T-helper 2 cell treated with Interferon-gamma antibody and Interleukin-4, amounts not matched to agents 100 ng/mL and 5 ng/mL, for 36 hours (primary cell): ENCODE measurements at regions not wholly inside any gene's neighbourhood (a gene's known extent, or its start where the extent isn't known, plus 50 kb on each side); places are given as distances from the start of the nearest gene placed in this dataset.
"Not testable (repeated sequence)": the region's sequence is repeated elsewhere in the genome, so short reads cannot be mapped to it uniquely, and the experiment has no call there.

Experiments
- intact Hi-C: fragments of 100-400 bp; cut with micrococcal nuclease; formaldehyde crosslinking; loops from one replicate; pipeline ENCODE4 v1.15.1; 2023

- intact Hi-C loops: no loop called here
Measured at GRCh38 chr5:109580225-109580624, 109.5 kb upstream of the MAN2A1 start.

- intact Hi-C loops: no loop called here
Measured at GRCh38 chr5:109575506-109575905, 114.2 kb upstream of the MAN2A1 start.

GRCh38 chr5:109574985-109575384 lies 114.7 kb upstream of the MAN2A1 start:
- intact Hi-C loops: no loop called here

GRCh38 chr5:109573766-109574165 lies 116.0 kb upstream of the MAN2A1 start:
- intact Hi-C loops: no loop called here

- intact Hi-C loops: no loop called here
Measured at GRCh38 chr5:109573256-109573655, 116.5 kb upstream of the MAN2A1 start.

GRCh38 chr5:109571785-109572184 lies 117.9 kb upstream of the MAN2A1 start:
- intact Hi-C loops: no loop called here

GRCh38 chr5:109570362-109570874 lies 119.3 kb upstream of the MAN2A1 start:
- intact Hi-C loops: no loop called here

GRCh38 chr5:109567374-109568044 lies 122.2 kb upstream of the MAN2A1 start:
- intact Hi-C loops: no loop called here

- intact Hi-C loops: no loop called here
Measured at GRCh38 chr5:109566361-109566760, 123.4 kb upstream of the MAN2A1 start.

- intact Hi-C loops: no loop called here
Measured at GRCh38 chr5:109563739-109564138, 126.0 kb upstream of the MAN2A1 start.

GRCh38 chr5:109563189-109563588 lies 126.5 kb upstream of the MAN2A1 start:
- intact Hi-C loops: no loop called here

- intact Hi-C loops: no loop called here
Measured at GRCh38 chr5:109562441-109562840, 127.3 kb upstream of the MAN2A1 start.

- intact Hi-C loops: no loop called here
Measured at GRCh38 chr5:109561447-109561846, 128.3 kb upstream of the MAN2A1 start.

- intact Hi-C loops: no loop called here
Measured at GRCh38 chr5:109560554-109560953, 129.2 kb upstream of the MAN2A1 start.

GRCh38 chr5:109558952-109559351 lies 130.8 kb upstream of the MAN2A1 start:
- intact Hi-C loops: no loop called here

GRCh38 chr5:109558364-109558763 lies 131.4 kb upstream of the MAN2A1 start:
- intact Hi-C loops: no loop called here

GRCh38 chr5:109553846-109554245 lies 135.9 kb upstream of the MAN2A1 start:
- intact Hi-C loops: no loop called here

GRCh38 chr5:109551234-109551633 lies 138.5 kb upstream of the MAN2A1 start:
- intact Hi-C loops: not testable (repeated sequence)

- intact Hi-C loops: no loop called here
Measured at GRCh38 chr5:109550077-109550476, 139.7 kb upstream of the MAN2A1 start.

- intact Hi-C loops: no loop called here
Measured at GRCh38 chr5:109546461-109546860, 136.7 kb upstream of the PJA2 start.

- intact Hi-C loops: not testable (repeated sequence)
Measured at GRCh38 chr5:109544873-109545272, 135.1 kb upstream of the PJA2 start.

- intact Hi-C loops: not testable (repeated sequence)
Measured at GRCh38 chr5:109538692-109539091, 128.9 kb upstream of the PJA2 start.

- intact Hi-C loops: not testable (repeated sequence)
Measured at GRCh38 chr5:109535090-109535489, 125.3 kb upstream of the PJA2 start.
